ENCODE measurements at regions not wholly inside any gene's neighbourhood (a gene's known extent, or its start where the extent isn't known, plus 50 kb on each side); places are given as distances from the start of the nearest gene placed in this dataset.
"Not testable (repeated sequence)": the region's sequence is repeated elsewhere in the genome, so short reads cannot be mapped to it uniquely, and the experiment has no call there.

GRCh38 chr18:70395771-70396170 is 106.9 kb downstream of the SOCS6 start:
- not testable (repeated sequence) for TF ChIP-seq CTCF (optimal IDR thresholded peaks at IDR 0.05 in 1 of 3, IDR thresholded peaks at IDR 0.05 in 1 of 3, conservative IDR thresholded peaks at IDR 0.05 in 1 of 3; ENCODE audit: extremely low read depth in 1 of 3, insufficient read depth in 2 of 3, low read length in 3 of 3); EZH2 (IDR thresholded peaks at IDR 0.05; ENCODE audit: low read length)
